ENCODE measurements at regions not wholly inside any gene's neighbourhood (a gene's known extent, or its start where the extent isn't known, plus 50 kb on each side); places are given as distances from the start of the nearest gene placed in this dataset.
"Not testable (repeated sequence)": the region's sequence is repeated elsewhere in the genome, so short reads cannot be mapped to it uniquely, and the experiment has no call there.

DNA sequence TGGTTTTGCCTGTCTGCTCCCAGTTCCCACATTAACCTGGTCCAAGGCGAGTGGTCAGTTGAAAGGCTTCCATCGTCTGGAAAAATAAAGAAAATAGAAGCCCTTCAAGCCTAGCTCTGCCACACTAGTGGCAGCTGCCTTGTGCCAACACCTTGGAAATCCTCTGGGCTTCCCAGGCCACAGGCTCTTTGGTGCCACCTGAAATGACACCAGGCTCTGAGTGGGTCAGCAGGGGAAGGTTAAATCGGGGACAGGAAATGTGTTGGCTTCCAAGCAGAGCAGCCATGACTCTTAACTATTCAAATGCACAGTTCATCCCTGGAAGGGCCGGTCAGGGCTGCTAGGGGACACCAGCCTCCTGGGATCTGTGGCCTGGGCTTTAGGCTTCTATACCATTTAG, 558.7 kb downstream of the MATN1 start:
- no peak for DNase-seq

DNA sequence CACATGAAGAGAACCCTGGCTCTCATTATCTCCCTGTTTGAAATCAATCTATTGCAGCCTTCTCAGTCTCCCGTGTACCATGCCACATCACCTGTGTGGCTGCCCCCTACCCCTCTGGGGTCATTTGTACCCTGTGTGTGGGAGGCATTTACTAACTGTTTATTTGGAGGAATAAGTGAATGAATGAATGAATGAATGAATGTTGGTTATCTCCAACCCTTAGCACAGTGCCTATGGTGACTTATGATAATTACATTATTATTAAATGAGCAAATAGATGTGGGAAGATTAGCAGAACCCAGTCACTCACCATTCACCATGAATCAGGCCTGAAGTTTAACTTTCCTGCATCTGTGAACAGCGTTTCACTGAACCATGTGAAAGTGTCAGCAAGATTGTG, 560.8 kb downstream of the MATN1 start:
- DNase-seq, result no peak

DNA sequence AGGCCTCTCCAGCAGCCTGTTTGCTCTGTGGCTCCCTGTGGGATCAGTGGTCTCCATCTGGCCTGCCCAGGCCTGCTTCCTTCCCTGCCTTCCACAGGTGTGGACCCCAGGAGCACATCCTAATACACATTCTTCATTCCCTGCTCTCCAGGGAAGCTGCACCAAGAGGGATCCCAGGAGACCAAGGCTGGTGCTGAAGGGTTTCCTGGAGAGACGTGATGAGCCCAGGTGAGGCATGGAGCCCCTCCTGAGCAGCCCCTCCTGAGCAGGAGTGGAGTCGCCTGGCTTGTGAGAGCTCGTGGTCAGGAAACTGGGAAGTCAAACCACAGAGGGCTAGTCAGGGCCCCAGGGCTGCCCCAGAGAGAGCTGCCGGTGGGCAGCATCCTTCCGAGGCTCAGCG, 561.4 kb downstream of the MATN1 start:
- no peak for DNase-seq

DNA sequence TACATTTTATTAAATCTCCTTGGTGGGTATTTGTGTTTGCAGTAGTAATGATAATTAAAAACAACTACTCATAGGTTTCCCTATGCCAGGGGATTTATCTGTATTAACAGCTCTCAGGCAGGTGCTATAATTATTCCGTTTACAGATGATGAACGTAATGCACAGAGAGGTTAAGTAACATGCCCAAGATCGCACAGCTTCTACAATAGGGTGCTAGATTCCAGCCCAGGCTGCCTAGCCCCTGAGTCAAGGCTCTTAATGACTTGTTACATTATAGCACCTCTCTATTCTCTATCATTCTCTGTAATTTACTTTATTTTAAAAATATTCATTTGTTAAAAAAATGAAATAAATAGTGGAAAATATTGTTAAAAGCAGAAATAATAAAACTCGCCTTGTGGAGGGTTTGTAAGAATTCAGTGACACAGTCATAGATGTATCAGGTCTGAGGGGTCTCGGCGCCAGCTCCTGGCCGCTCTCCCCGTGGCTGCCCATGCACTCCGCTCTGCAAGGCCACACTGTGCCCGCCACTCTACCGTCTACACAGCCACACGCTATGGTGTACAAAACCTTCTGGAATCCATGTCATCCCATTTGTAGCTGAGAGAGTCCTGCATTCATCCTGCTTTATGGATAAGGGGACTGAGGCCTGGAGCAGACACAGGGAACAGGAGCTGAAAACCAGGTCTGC, 562.2 kb downstream of the MATN1 start:
- DNase-seq, result no peak

DNA sequence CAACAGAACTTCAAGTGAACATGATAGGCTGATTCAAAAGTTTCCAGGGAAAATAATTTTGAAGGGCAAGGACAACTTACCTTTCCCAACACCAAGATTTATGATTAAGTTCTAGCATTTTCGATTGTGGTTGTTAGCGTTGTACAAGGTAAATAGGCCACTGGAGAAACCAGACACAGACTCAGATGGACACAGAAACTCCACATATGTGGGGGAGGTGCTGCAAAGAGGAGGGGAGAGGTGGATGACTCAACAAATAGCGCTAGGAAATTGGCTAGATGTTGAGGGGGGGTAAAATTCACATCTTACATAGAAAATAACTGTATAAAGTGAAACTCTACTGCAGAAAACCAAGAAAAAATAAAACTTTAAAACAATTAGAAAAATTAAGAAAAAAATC, 564.4 kb downstream of the MATN1 start:
- no peak for DNase-seq

DNA sequence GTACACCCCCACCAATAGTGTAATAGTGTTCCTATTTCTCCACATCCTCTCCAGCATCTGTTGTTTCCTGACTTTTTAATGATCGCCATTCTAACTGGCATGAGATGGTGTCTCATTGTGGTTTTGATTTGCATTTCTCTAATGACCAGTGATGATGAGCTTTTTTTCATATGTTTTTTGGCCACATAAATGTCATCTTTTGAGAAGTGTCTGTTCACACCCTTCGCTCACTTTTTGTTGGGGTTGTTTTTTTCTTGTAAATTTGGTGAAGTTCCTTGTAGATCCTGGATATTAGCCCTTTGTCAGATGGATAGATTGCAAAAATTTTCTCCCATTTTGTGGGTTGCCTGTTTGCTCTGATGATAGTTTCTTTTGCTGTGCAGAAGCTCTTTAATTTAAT, 567.7 kb downstream of the MATN1 start:
- DNase-seq, result not testable (repeated sequence)

DNA sequence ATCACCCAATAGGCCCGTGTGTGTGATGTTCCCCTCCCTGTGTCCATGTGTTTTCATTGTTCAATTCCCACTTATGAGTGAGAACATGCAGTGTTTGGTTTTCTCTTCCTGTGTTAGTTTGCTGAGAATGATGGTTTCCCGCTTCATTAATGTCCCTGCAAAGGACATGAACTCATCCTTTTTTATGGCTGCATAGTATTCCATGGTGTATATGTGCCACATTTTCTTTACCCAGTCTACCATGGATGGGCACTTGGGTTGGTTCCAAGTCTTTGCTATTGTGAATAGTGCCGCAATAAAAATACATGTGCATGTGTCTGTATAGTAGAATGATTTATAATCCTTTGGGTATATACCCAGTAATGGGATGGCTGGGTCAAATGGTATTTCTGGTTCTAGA, 568.1 kb downstream of the MATN1 start:
- not testable (repeated sequence) for DNase-seq

DNA sequence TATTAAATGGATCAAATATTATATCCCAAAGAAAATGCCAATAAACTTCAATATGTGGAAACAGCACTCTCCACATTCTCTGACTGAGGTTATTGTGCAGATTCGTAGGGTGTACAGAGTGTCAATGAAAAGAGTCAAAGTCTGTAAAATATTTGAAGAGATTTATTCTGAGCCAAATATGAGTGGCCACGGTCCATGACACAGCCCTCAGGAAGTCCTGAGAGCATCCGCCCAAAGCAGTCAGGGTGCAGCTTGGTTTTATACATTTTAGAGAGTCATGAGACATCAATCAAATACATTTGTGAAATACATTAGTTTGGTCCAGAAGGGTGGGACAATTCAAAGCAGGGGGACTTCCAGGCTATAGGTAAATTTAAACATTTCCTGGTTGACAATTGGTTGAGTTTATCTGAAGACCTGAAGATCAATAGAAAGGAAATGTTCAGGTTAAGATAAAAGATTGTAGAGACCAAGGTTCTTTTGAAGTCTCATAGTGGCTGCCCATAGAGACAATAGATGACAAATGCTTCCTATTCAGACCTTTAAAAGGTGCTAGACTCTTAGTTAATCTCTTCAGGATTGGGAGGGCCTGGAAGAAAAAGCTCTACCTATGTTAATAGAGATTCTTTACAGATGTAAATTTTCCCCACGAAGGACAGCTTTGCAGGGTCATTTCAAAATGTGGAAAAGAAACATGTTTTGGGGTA, 569.5 kb downstream of the MATN1 start:
- no peak for DNase-seq

DNA sequence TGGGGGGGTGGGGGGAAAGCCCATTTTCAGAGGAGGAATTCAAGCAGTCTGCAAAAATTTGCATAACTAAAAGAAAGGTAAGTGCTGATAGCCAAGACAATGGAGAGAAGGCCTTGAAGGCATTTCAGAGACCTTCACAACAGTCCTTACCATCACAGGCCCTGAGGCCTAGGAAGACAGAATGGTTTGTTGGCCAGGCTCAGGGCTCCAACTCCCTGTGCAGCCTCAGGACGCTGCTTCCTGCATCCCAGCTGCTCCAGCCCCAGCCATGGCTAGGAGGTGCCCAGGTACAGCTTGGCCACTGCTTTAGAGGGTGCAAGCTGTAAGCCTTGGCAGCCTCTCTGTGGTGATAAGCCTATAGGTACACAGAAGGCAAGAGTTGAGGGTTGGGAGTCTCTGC, 571.6 kb downstream of the MATN1 start:
- DNase-seq, result no peak

DNA sequence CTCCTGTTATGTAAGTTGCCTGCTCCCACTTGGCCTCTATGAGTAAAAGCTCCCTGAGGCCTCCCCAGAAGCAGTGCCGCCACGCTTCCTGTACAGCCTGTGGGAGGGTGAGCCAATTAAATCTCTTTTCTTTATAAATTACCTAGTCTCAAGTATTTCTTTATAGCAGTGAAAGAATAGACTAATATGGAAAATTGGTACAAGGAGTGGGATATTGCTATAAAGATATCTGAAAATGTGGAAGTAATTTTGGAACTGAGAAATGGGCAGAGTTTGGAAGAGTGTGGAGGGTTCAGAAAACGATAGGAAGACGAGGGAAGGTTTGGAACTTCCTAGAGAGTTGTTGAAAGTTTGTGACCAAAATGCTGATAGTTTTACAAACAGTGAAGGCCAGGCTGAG, 572.3 kb downstream of the MATN1 start:
- no peak for DNase-seq

DNA sequence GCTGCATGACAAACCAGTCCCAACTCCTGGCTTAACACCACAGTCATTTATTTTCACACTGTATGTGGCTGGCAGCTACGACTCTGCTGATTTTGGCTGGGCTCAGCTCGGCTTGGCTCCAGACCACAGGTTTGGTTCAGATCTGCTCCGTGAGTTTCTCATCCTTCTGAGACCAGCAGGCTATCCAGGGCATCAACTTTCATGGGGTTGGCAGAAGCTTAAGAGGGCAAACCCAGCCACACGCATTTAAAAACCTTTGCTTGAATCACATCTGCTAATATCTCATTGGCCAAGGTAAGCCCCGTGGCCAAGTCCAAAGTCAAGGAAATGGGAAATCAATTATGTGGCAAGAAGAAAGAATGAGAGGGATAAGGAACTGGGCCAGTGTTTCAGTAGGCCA, 574.2 kb downstream of the MATN1 start:
- no peak for DNase-seq

DNA sequence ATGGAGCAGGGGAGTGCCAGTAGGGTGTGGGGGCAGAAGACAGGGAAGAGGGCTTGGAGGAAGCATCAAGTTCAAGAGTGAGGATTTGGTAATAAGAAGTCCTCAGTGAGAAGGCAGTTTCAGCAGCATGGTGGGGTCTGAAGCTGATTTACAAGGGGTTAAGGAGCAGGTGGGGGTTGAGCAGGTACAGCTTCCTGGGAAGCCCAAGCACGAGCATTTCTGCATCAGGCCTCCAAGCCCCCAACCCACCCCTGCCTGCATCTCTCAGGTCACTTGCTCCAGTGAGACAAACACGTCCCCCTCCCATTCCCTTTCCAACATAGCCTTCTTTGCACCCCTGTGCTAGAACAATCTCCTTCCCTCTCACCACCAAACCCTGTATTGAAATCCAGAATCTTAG, 574.7 kb downstream of the MATN1 start:
- no peak for DNase-seq

DNA sequence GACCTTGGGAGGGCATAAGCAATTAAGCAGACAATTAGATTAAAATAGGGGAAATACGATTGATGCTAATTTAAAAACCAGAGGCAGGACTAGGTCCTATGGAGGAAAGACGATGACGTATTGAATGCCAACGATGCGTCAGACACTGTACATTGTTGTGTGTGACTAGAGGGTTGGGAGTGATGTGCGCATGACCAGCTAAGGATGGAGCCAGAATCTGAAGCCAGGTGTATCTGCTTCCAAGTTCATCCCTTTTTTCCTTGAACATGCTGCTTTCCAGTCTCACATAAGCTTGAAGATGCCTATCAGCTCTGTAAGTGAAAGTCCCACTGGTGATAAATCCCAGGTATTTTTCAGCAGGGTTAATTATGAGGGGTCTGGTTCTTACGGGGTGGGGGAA, 576.2 kb downstream of the MATN1 start:
- DNase-seq, result no peak

DNA sequence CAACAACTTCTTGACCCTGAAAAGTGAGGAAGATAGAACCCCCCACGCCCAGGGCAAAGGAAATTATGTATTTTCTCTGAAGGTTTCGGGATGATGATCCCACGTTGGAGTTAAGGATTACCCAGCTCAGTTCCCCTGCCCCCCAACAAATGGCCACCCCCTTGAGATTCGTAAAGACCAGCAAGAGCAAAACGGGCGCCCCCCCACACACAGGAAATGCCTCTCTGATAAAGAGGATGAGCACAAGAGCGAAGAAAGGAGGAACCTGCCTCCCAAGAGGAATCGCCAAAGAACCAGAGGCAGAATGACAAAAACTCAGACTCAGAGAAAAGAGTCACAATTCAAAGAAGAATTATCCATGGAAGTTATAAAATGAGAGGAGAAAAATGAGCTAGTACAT, 576.9 kb downstream of the MATN1 start:
- no peak for DNase-seq

DNA sequence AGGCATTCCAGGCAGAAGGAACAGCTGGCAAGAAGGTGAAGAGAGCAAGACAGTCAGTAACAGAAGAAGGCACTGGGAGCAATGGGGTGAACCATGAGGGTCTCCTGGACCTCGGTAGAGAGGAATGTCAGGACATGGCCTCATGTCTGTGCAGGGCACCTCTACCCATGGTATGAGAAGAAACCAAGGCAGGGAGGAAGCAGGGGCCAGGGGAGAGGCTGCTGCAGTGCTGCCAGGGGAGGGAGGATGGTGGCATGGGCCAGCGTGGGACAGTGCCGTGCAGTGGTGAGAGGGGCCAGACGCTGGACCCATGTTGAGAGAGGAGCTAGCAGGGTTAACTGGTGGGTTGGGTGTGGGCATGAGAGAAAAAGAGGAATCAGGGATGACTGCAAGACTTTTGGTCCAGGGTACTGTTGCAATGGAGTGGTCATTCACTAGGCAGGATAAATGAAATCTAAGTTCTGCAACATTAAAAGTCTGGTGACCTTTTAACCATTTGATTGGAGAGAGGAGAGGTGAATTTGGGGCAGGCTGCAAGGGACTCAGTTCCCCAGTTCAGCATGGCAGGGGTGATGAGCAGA, 577.6 kb downstream of the MATN1 start:
- DNase-seq, result no peak

DNA sequence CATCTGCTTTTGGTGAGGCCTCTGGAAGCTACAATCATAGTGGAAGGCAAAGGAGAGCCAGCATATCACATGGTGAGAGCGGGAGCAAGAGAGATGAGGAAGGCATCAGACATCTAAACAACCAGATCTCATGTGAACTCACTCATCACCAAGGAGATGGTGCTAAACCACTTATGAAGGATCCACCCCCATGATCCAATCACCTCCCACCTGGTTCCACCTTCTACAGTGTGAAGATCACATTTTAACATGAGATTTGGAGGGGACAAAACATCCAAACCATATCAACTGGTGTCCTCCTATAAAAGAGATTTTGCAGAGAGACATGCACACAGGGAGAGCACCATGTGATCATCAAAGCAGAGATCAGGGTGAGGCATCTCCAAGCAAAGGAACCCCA, 578.6 kb downstream of the MATN1 start:
- no peak for DNase-seq

DNA sequence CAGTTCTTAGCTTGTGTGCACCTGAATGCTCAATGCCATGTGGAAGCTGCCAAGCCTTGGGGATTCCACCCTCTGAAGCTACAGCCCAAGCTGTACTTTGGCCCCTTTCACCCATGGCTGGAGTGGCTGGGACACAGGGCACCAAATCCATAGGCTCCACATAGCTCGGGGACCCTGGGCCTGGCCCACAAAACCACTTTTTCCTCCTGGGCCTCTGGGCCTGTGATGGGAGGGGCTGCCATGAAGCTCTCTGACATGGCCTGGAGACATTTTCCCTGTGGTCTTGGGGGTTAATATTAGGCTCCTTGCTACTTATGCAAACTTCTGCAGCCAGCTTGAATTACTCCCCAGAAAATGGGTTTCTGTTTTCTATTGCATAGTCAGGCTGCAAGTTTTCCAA, 579.9 kb downstream of the MATN1 start:
- no peak for DNase-seq

DNA sequence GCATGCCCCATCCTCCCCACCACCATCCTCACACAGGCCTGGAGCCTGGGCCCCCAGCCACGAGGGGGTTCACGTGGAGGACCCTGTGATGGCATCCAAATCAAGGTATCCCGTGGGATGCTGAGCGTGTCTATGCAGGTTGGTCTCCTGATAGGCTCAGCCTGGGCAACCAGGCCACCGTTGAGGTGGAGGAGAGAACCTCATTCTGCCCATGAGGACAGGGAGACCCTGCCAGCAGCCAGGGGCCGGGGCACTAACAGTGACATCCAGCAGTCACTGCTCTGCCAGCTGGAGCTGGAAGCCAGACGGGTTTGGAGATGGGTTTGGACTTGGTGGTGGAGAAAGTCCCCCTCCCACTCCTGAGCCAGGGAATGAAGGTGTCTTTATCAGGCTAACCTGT, 582.8 kb downstream of the MATN1 start:
- no peak for DNase-seq

DNA sequence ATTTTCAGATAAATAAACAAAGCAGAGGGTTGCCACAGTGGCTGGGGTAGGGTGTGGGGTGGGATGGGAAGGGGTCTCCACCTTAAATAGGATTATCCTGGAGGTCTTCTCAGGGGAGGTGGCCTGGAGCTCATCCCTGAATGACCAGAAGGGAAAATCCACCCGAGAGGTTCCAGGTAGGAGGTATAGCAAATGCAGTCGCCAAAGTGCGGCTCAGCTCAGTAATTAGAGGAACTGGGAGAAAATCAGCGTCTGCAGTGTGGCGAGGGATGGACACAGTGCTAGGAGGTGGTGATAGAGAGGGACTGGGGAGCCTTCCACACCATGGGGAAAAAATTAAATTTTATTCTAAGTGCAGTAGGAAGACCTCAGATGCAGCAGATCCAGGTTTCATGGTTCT, 584.5 kb downstream of the MATN1 start:
- no peak for DNase-seq

DNA sequence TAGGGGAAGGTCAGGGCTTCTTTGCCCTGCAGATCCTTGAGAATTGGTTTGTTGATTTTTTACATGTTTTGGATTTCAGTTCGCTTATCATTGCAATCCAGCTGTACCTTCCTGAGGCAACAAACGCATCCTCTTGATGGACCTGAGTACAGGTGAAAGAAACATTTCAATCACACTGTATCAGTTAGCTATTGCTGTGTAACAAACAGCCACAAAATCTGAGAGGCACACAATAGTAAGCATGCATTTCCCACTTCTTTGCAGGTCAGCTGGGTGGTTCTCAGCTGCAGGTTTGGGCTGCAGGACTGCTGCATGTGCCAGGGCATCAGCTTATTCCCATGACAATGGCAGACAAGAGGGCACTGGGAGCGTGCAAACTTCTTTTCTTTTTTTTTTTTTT, 586.4 kb downstream of the MATN1 start:
- no peak for DNase-seq

DNA sequence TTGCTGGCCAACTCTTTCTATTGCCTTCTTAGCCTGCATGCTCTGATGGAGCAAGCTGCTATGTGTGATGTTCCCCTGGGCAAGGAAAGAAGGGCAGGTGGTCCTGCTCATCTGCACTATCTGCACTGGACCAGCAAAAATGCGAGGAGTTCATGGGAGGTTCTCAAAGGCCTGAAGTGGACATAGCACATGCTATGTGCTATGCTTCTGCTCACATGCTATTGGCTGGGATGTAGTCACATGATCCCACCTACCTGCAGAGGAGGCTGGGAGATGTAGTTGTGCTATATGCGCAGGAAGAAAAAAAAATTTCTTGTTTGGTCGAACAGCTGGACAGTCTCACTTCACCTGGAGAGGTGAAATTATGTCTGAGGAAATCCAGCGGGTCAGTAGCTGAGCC, 587.7 kb downstream of the MATN1 start:
- no peak for DNase-seq

DNA sequence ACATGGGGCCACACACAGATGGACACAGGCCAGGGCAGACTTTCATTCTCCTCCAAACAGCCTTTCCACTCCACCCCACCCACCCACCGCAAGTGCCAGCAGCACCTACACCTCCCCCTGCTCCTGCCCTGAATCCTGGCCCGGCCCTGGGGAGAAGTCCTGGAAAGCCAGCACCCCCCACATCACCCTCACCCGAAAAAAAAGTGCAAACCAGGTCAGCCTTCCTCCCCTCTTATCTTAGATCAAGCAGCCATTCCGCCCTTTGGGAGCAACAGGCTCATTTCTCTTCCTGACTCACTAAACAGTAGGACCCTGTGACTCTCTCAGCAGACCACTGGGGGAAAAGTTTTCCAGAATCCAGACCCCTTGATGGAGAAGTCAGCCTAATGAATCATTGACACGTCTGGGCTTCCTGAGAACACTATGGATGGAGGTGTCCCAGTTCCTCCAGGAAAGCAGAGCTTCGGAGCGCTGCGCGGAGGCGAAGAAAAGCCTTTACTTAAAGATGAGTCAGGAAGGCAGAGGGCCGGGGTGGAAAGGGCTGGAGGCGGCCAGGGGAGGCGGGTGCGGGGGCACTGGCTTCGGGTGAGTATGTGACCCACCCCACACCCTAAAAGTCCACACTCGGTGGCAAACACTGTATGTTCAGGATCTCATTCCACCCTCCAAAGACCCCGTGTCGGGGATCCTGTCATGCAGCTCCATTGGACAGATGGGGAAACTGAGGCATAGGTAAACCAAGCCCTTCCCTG, 588.7 kb downstream of the MATN1 start:
- no peak for DNase-seq

DNA sequence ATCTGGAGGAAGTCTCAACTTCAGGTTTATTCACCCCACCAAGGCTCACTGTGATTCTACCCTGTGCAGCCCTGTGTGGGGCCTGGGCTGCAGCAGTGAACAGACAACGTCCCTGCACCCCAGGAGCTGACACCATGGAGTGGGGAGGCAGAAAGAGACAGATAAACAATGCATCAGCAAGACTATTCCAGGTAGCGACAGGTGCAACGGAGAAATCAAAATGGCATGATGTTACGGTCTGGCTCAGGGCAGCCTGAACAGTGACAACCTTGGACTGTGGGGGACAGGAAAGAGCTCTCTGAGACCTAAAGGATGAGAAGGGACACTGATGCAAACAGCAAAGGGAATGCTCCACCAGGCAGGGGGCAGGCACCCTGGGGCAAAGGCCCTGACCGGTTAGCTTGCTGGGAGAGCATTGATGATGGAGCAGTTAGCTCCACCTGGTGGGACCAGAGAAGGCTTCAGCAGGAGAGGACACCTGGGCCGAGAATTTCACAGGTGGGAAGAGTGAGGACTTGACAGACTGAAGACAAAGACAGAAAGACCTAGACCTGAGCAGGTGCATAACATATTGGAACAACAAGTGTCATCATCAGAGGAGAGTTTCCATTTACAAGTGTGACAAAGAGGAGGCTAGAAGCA, 589.9 kb downstream of the MATN1 start:
- no peak for DNase-seq
